ENCODE measurements at regions not wholly inside any gene's neighbourhood (a gene's known extent, or its start where the extent isn't known, plus 50 kb on each side); places are given as distances from the start of the nearest gene placed in this dataset.

DNA sequence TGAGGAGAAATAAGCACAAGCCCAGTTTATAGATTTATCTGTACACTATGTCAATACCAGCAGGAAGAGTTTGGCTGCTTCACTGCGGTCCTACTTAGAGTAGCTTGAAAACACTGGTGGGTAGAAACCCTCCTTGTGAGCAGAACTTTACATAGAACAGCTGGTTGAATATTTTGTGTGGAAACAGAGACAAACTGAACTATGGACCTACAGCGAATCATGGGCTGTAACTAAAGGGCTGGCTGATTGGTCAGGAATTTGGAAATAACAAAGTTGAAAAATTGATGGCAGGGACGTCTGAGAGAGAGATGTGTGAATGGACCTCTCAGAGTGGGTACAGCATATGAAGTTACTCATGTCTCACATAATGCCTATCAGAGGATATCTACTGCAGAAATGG lies 392.5 kb downstream of the MAN2A1 start:
- TF ChIP-seq CTCF (IDR thresholded peaks at IDR 0.05; ENCODE audit: poor library complexity) (no peak), EZH2phosphoT487 (IDR thresholded peaks at IDR 0.05; ENCODE audit: low read depth, severe bottlenecking, unreplicated experiment) (no peak)

All from hepatocyte (in vitro differentiated cells).